ENCODE measurements at regions not wholly inside any gene's neighbourhood (a gene's known extent, or its start where the extent isn't known, plus 50 kb on each side); places are given as distances from the start of the nearest gene placed in this dataset.

DNA sequence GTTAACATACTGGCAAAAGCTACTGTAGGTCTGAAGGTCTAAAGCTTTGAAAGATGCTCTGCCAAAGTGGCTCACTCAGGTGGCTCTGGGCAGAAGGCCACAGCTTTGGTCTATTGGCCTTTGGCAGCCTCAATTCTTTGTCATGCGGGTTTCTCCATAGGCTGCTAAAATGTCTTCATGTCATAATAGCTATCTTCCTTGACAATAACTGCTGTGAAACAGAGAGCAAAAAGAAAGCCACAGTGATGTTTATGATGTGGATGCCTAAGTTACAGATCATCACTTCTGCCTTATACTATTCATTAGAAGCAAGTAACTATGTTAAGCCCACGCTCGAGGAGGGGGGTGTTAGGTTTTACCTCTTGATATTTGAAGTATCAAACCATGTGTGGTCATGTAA is 906.1 kb upstream of the CDH9 start:
- intact Hi-C loops (cut with micrococcal nuclease; ENCODE audit: unreplicated experiment) = no loop called here
- H3K79me2 ChIP-seq (ENCODE audit: insufficient read depth, low read depth, low read length) = no peaks in the 10 kb centered on the region
- H3K4me1 ChIP-seq (ENCODE audit: insufficient read depth, low read length, poor library complexity, severe bottlenecking) = no peaks in the 10 kb centered on the region
- H3K36me3 ChIP-seq (ENCODE audit: insufficient read depth, low read length) = no peaks in the 10 kb centered on the region
- ChIA-PET POLR2A (no interaction called here), CTCF (ENCODE audit: unreplicated experiment) (no interaction called here)
- no peak for DNase-seq (ENCODE audit: low spot score)
- no peak overlapping the region for H3K4me2 ChIP-seq (ENCODE audit: low read length)
- TF ChIP-seq, protein P1, sequence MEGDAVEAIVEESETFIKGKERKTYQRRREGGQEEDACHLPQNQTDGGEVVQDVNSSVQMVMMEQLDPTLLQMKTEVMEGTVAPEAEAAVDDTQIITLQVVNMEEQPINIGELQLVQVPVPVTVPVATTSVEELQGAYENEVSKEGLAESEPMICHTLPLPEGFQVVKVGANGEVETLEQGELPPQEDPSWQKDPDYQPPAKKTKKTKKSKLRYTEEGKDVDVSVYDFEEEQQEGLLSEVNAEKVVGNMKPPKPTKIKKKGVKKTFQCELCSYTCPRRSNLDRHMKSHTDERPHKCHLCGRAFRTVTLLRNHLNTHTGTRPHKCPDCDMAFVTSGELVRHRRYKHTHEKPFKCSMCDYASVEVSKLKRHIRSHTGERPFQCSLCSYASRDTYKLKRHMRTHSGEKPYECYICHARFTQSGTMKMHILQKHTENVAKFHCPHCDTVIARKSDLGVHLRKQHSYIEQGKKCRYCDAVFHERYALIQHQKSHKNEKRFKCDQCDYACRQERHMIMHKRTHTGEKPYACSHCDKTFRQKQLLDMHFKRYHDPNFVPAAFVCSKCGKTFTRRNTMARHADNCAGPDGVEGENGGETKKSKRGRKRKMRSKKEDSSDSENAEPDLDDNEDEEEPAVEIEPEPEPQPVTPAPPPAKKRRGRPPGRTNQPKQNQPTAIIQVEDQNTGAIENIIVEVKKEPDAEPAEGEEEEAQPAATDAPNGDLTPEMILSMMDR (conservative IDR thresholded peaks at IDR 0.05; ENCODE audit: low read length) = no peak
- no peak for TF ChIP-seq EZH2phosphoT487 (IDR thresholded peaks at IDR 0.05; ENCODE audit: borderline replicate concordance, low read depth, low read length)
- no TSS peak for BruUV-seq (replicated peaks)
- no peak overlapping the region for H3K27ac ChIP-seq (ENCODE audit: low read depth, low read length, poor library complexity, severe bottlenecking)
- H3K9me3 ChIP-seq (ENCODE audit: low read length) = 0 out of 2 replicates have a peak, but pooled peaks cover 5% of the 10 kb centered on the region
- H3K4me3 ChIP-seq (ENCODE audit: low read depth, low read length, poor library complexity, severe bottlenecking) = no peak overlapping the region
- no peaks in the 10 kb centered on the region for H3K9me2 ChIP-seq (ENCODE audit: insufficient read depth, low read length)
- H4K20me1 ChIP-seq (ENCODE audit: insufficient read depth, low read length) = no peaks in the 10 kb centered on the region
- H2AFZ ChIP-seq (ENCODE audit: low read length) = no peak overlapping the region

DNA sequence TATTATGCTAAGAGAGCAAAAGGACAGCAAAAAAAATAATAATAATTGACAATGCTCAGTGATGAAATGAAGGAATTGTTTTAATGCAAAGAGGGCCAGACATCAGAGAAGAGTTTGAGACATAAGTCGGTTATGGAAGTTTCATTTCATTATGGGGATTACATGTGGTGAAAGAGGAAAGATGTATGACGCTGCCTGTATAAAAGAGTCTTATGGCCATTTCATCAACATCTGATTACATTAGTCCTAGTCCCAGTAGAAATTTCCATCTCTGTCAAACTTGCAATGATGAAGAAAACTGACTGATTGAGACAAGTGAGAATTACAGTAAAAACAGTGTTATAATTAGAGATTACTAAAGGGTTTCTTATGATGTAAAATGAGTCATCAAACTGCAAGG is 900.6 kb upstream of the CDH9 start:
- Histone ChIP-seq H2AFZ (ENCODE audit: low read length) (no peak overlapping the region), H3K4me2 (ENCODE audit: low read length) (no peak overlapping the region), H3K9me3 (ENCODE audit: low read length) (no peaks in the 10 kb centered on the region), H3K27ac (ENCODE audit: low read depth, low read length, poor library complexity, severe bottlenecking) (no peak overlapping the region), H3K4me1 (ENCODE audit: insufficient read depth, low read length, poor library complexity, severe bottlenecking) (no peaks in the 10 kb centered on the region), H3K4me3 (ENCODE audit: low read depth, low read length, poor library complexity, severe bottlenecking) (no peak overlapping the region), H4K20me1 (ENCODE audit: insufficient read depth, low read length) (no peaks in the 10 kb centered on the region), H3K79me2 (ENCODE audit: insufficient read depth, low read depth, low read length) (no peaks in the 10 kb centered on the region), H3K9me2 (ENCODE audit: insufficient read depth, low read length) (no peaks in the 10 kb centered on the region), H3K36me3 (ENCODE audit: insufficient read depth, low read length) (no peaks in the 10 kb centered on the region)
- no TSS peak for BruUV-seq (replicated peaks)
- CTCF ChIA-PET (ENCODE audit: unreplicated experiment) = no interaction called here
- intact Hi-C loops (cut with micrococcal nuclease; ENCODE audit: unreplicated experiment) = no loop called here
- no peak for DNase-seq (ENCODE audit: low spot score)
- POLR2A ChIA-PET = no interaction called here
- TF ChIP-seq, protein P1 (conservative IDR thresholded peaks at IDR 0.05; ENCODE audit: low read length) = no peak
- no peak for TF ChIP-seq EZH2phosphoT487 (IDR thresholded peaks at IDR 0.05; ENCODE audit: borderline replicate concordance, low read depth, low read length)

DNA sequence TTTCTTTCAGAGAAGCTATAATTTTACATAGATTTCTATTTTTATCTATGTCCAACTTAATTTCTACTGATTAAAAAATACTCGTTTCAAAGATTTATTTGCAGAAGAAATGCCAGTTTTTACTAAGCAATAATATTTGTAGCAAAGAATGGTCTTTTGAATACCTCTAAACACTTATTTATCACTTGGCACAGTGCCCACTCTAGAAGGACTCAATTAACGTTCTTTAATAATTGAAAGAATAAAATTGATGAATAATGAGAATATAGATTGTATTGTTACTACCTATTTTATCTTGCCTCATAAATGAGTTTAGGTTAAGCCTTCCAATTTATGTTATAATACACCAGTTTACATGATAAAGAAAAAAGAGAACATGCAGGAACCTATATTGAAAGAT is 889.7 kb upstream of the CDH9 start:
- TF ChIP-seq, protein P1 (conservative IDR thresholded peaks at IDR 0.05; ENCODE audit: low read length) = no peak
- no peak for TF ChIP-seq EZH2phosphoT487 (IDR thresholded peaks at IDR 0.05; ENCODE audit: borderline replicate concordance, low read depth, low read length)
- H3K4me2 ChIP-seq (ENCODE audit: low read length) = no peak overlapping the region
- no peaks in the 10 kb centered on the region for H3K36me3 ChIP-seq (ENCODE audit: insufficient read depth, low read length)
- no peak overlapping the region for H3K4me3 ChIP-seq (ENCODE audit: low read depth, low read length, poor library complexity, severe bottlenecking)
- intact Hi-C loops (cut with micrococcal nuclease; ENCODE audit: unreplicated experiment) = no loop called here
- no peaks in the 10 kb centered on the region for H3K4me1 ChIP-seq (ENCODE audit: insufficient read depth, low read length, poor library complexity, severe bottlenecking)
- no peak overlapping the region for H3K27ac ChIP-seq (ENCODE audit: low read depth, low read length, poor library complexity, severe bottlenecking)
- no peak for DNase-seq (ENCODE audit: low spot score)
- ChIA-PET CTCF (ENCODE audit: unreplicated experiment) (no interaction called here), POLR2A (no interaction called here)
- H3K9me3 ChIP-seq (ENCODE audit: low read length) = peaks cover 18% of the 10 kb centered on the region
- no TSS peak for BruUV-seq (replicated peaks)
- no peak overlapping the region for H2AFZ ChIP-seq (ENCODE audit: low read length)
- no peaks in the 10 kb centered on the region for H3K9me2 ChIP-seq (ENCODE audit: insufficient read depth, low read length)
- H4K20me1 ChIP-seq (ENCODE audit: insufficient read depth, low read length) = no peaks in the 10 kb centered on the region
- H3K79me2 ChIP-seq (ENCODE audit: insufficient read depth, low read depth, low read length) = no peaks in the 10 kb centered on the region

Data from OCI-LY7 (cell line).